ENCODE measurements at regions not wholly inside any gene's neighbourhood (a gene's known extent, or its start where the extent isn't known, plus 50 kb on each side); places are given as distances from the start of the nearest gene placed in this dataset.

GRCh38 chr6:165845493-165845892 lies 182.5 kb upstream of the PDE10A start:
- TF ChIP-seq YY2 (tag by site-specific recombination; IDR thresholded peaks at IDR 0.05), result no peak
- no peak for TF ChIP-seq ELK4 (IDR thresholded peaks at IDR 0.05; ENCODE audit: borderline replicate concordance, low read depth, low read length)
- no peak for TF ChIP-seq ZNF2 (tag by site-specific recombination; IDR thresholded peaks at IDR 0.05)
- TF ChIP-seq ZNF26 (tag by site-specific recombination; IDR thresholded peaks at IDR 0.05), result no peak
- no peak for TF ChIP-seq ZBTB17 (tag by site-specific recombination; IDR thresholded peaks at IDR 0.05)
- TF ChIP-seq ZNF394 (tag by site-specific recombination; IDR thresholded peaks at IDR 0.05; ENCODE audit: borderline replicate concordance), result no peak
- peak; percentile 43; the same call in 1 of the 2 replicates for TF ChIP-seq GLI2 (tag by site-specific recombination; IDR thresholded peaks at IDR 0.05; ENCODE audit: borderline replicate concordance, low read depth)
- TF ChIP-seq ZFHX2 (tag by site-specific recombination; conservative IDR thresholded peaks at IDR 0.05), result no peak
- no peak for TF ChIP-seq ZNF658 (tag by site-specific recombination; IDR thresholded peaks at IDR 0.05)
- TF ChIP-seq ZBTB26 (tag by site-specific recombination; optimal IDR thresholded peaks at IDR 0.05), result no peak
- TF ChIP-seq, protein P1, sequence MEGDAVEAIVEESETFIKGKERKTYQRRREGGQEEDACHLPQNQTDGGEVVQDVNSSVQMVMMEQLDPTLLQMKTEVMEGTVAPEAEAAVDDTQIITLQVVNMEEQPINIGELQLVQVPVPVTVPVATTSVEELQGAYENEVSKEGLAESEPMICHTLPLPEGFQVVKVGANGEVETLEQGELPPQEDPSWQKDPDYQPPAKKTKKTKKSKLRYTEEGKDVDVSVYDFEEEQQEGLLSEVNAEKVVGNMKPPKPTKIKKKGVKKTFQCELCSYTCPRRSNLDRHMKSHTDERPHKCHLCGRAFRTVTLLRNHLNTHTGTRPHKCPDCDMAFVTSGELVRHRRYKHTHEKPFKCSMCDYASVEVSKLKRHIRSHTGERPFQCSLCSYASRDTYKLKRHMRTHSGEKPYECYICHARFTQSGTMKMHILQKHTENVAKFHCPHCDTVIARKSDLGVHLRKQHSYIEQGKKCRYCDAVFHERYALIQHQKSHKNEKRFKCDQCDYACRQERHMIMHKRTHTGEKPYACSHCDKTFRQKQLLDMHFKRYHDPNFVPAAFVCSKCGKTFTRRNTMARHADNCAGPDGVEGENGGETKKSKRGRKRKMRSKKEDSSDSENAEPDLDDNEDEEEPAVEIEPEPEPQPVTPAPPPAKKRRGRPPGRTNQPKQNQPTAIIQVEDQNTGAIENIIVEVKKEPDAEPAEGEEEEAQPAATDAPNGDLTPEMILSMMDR (tag by site-specific recombination; IDR thresholded peaks at IDR 0.05), result no peak
- no peak for TF ChIP-seq ZNF792 (tag by site-specific recombination; IDR thresholded peaks at IDR 0.05)
- TF ChIP-seq ZNF133 (tag by site-specific recombination; IDR thresholded peaks at IDR 0.05), result no peak

Measured in HEK293 (cell line).